Suprapubic skin (tissue), 4 donors: ENCODE measurements at regions not wholly inside any gene's neighbourhood (a gene's known extent, or its start where the extent isn't known, plus 50 kb on each side); places are given as distances from the start of the nearest gene placed in this dataset.
"Not testable (repeated sequence)": the region's sequence is repeated elsewhere in the genome, so short reads cannot be mapped to it uniquely, and the experiment has no call there.

Experiments used
- DNase-seq, 2 donors: peaks; one replicate each; pipeline ENCODE4 v3.0.0-alpha.2; 2019; ENCODE audit warnings: low spot score in 2 of 2
- H3K27ac ChIP-seq: fragments of 200-600 bp; sonication (generic); one replicate; pipeline ENCODE4 v1.5.1; 2019
- H3K27me3 ChIP-seq: fragments of 200-600 bp; sonication (generic); one replicate; pipeline ENCODE4 v1.5.1; 2019
- H3K36me3 ChIP-seq: fragments of 200-600 bp; sonication (generic); one replicate; pipeline ENCODE4 v1.5.1; 2019
- H3K4me1 ChIP-seq: fragments of 200-600 bp; sonication (generic); one replicate; pipeline ENCODE4 v1.5.1; 2019
- H3K4me3 ChIP-seq: fragments of 200-600 bp; sonication (generic); one replicate; pipeline ENCODE4 v1.5.1; 2019; ENCODE audit warnings: mild to moderate bottlenecking
- H3K9me3 ChIP-seq: fragments of 200-600 bp; sonication (generic); one replicate; pipeline ENCODE4 v1.5.1; 2019
- CTCF ChIP-seq, 2 donors: fragments of 200-600 bp in 1 of 2; fragments of 450-650 bp in 1 of 2; sonication (generic) in 1 of 2; IDR thresholded peaks; one replicate each; pipeline ENCODE4 v1.5.1; 2016 to 2019; ENCODE audit warnings: antibody characterized with exemption in 2 of 2, mild to moderate bottlenecking in 1 of 2, moderate library complexity in 1 of 2
- EP300 ChIP-seq: sonication (generic); formaldehyde crosslinking; IDR thresholded peaks from one replicate; pipeline ENCODE4 v1.6.1; 2017; ENCODE audit warnings: antibody characterized with exemption
- POLR2A ChIP-seq, 2 donors: fragments of 450-650 bp; IDR thresholded peaks; one replicate each; pipeline ENCODE4 v1.6.1; 2017; ENCODE audit warnings: antibody characterized with exemption in 2 of 2, mild to moderate bottlenecking in 2 of 2, moderate library complexity in 2 of 2
- POLR2AphosphoS5 ChIP-seq, 3 donors: sonication (generic); formaldehyde crosslinking; IDR thresholded peaks; one replicate each; pipeline ENCODE4 v1.6.1; 2017; ENCODE audit warnings: antibody characterized with exemption in 3 of 3
- WGBS: methylation state at CpG from one replicate; pipeline ENCODE4 v1.1.5; 2018; 5-methylcytosine and 5-hydroxymethylcytosine counted together

GRCh38 chr9:136604823-136605525 lies 57.7 kb upstream of the EGFL7 start:
- H3K27me3 ChIP-seq: peaks cover 9% of the 10 kb centered on the region
- WGBS: 83% methylated on average over 6 of the region's 26 CpGs
- no peak for TF ChIP-seq EP300
- no peak for TF ChIP-seq POLR2AphosphoS5 (IDR thresholded peaks at IDR 0.05)
- TF ChIP-seq CTCF (IDR thresholded peaks at IDR 0.05): no peak
- no peak for TF ChIP-seq POLR2A (IDR thresholded peaks at IDR 0.05)
- H3K36me3 ChIP-seq: no peaks in the 10 kb centered on the region
- no peak for DNase-seq
- H3K4me3 ChIP-seq: no peak overlapping the region
- H3K4me1 ChIP-seq: peaks cover 37% of the 10 kb centered on the region
- H3K9me3 ChIP-seq: no peaks in the 10 kb centered on the region
- no peak overlapping the region for H3K27ac ChIP-seq

- Histone ChIP-seq H3K27me3 (peaks cover 17% of the 10 kb centered on the region), H3K36me3 (no peaks in the 10 kb centered on the region), H3K4me3 (no peak overlapping the region), H3K4me1 (peaks cover 42% of the 10 kb centered on the region), H3K27ac (no peak overlapping the region), H3K9me3 (no peaks in the 10 kb centered on the region)
- TF ChIP-seq CTCF (IDR thresholded peaks at IDR 0.05) (no peak), EP300 (no peak), POLR2AphosphoS5 (IDR thresholded peaks at IDR 0.05) (no peak), POLR2A (IDR thresholded peaks at IDR 0.05) (no peak)
- 46% methylated on average over 20 of the region's 33 CpGs for WGBS
- no peak for DNase-seq
Observed at GRCh38 chr9:136603901-136604814, 58.3 kb upstream of the NOTCH1 start.

GRCh38 chr9:136603216-136603615 lies 57.4 kb upstream of the NOTCH1 start:
- no peak for DNase-seq
- 89% methylated on average over 12 of the region's 12 CpGs for WGBS
- Histone ChIP-seq H3K36me3 (no peaks in the 10 kb centered on the region), H3K27ac (no peak overlapping the region), H3K4me3 (no peak overlapping the region), H3K9me3 (no peaks in the 10 kb centered on the region), H3K4me1 (peaks cover 49% of the 10 kb centered on the region), H3K27me3 (peaks cover 19% of the 10 kb centered on the region)
- TF ChIP-seq CTCF (IDR thresholded peaks at IDR 0.05) (no peak), POLR2AphosphoS5 (IDR thresholded peaks at IDR 0.05) (no peak), EP300 (no peak), POLR2A (IDR thresholded peaks at IDR 0.05) (no peak)

GRCh38 chr9:136602193-136602885 lies 56.5 kb upstream of the NOTCH1 start:
- H3K4me1 ChIP-seq: peaks cover 57% of the 10 kb centered on the region
- no peak for TF ChIP-seq EP300
- H3K27me3 ChIP-seq: peaks cover 15% of the 10 kb centered on the region
- peak overlapping the region; percentile 3 for H3K4me3 ChIP-seq
- H3K36me3 ChIP-seq: no peaks in the 10 kb centered on the region
- no peak for DNase-seq
- H3K27ac ChIP-seq: no peak overlapping the region
- WGBS: 51% methylated on average over 23 of the region's 28 CpGs
- no peaks in the 10 kb centered on the region for H3K9me3 ChIP-seq

GRCh38 chr9:136601250-136601973 lies 55.6 kb upstream of the NOTCH1 start:
- Histone ChIP-seq H3K4me1 (peaks cover 60% of the 10 kb centered on the region), H3K27me3 (peaks cover 15% of the 10 kb centered on the region)
- DNase-seq, H3K27ac ChIP-seq, H3K36me3 ChIP-seq, H3K4me3 ChIP-seq, H3K9me3 ChIP-seq: not testable (repeated sequence)
- WGBS: 77% methylated on average over 23 of the region's 31 CpGs
